ENCODE measurements at regions not wholly inside any gene's neighbourhood (a gene's known extent, or its start where the extent isn't known, plus 50 kb on each side); places are given as distances from the start of the nearest gene placed in this dataset.

- Histone ChIP-seq H3K36me3 (replicated peaks in 1 of 2; ENCODE audit: insufficient read depth in 1 of 2, low read depth in 2 of 2) (no peaks in the 10 kb centered on the region), H3K27ac (no peak overlapping the region), H3K27me3 (no peaks in the 10 kb centered on the region), H3K4me3 (no peak overlapping the region), H3K9me3 (no peaks in the 10 kb centered on the region), H3K4me1 (no peaks in the 10 kb centered on the region)
- WGBS, 2 donors: 83 to 89% methylated on average over 5 of the region's 5 CpGs
- DNase-seq (no peak), ATAC-seq (no peak)
- intact Hi-C loops (cut with DNase I): no loop called here
- TF ChIP-seq CTCF (IDR thresholded peaks at IDR 0.05): no peak
- TF ChIP-seq POLR2A (IDR thresholded peaks at IDR 0.05): no peak
Measured at GRCh38 chr11:122311216-122311755, 195.3 kb upstream of the BLID start.

- WGBS, 2 donors: 70 to 71% methylated on average over 5 of the region's 5 CpGs
Measured at GRCh38 chr11:122310766-122311165, 194.8 kb upstream of the BLID start.

GRCh38 chr11:122309262-122309925 is 193.4 kb upstream of the BLID start:
- no peak overlapping the region for H3K27ac ChIP-seq
- intact Hi-C loops (cut with DNase I): no loop called here
- WGBS, 2 donors: 64 to 65% methylated on average over 17 of the region's 17 CpGs
- ATAC-seq (no peak), DNase-seq (no peak)
- no peaks in the 10 kb centered on the region for H3K27me3 ChIP-seq
- no peak overlapping the region for H3K4me3 ChIP-seq
- no peaks in the 10 kb centered on the region for H3K9me3 ChIP-seq
- H3K36me3 ChIP-seq (replicated peaks in 1 of 2; ENCODE audit: insufficient read depth in 1 of 2, low read depth in 2 of 2): no peaks in the 10 kb centered on the region
- H3K4me1 ChIP-seq: no peaks in the 10 kb centered on the region
- TF ChIP-seq POLR2A (IDR thresholded peaks at IDR 0.05) (no peak), CTCF (IDR thresholded peaks at IDR 0.05) (no peak)

More at GRCh38 chr11:122310766-122311165, 194.8 kb upstream of the BLID start:
- H3K4me1 ChIP-seq: no peaks in the 10 kb centered on the region
- no peaks in the 10 kb centered on the region for H3K9me3 ChIP-seq
- no peaks in the 10 kb centered on the region for H3K27me3 ChIP-seq
- no peak overlapping the region for H3K4me3 ChIP-seq
- ATAC-seq (no peak), DNase-seq (no peak)
- H3K27ac ChIP-seq: no peak overlapping the region
- intact Hi-C loops (cut with DNase I): no loop called here
- no peaks in the 10 kb centered on the region for H3K36me3 ChIP-seq (replicated peaks in 1 of 2; ENCODE audit: insufficient read depth in 1 of 2, low read depth in 2 of 2)
- no peak for TF ChIP-seq POLR2A (IDR thresholded peaks at IDR 0.05)
- TF ChIP-seq CTCF (IDR thresholded peaks at IDR 0.05): no peak

- no peak overlapping the region for H3K4me3 ChIP-seq
- H3K27me3 ChIP-seq: no peaks in the 10 kb centered on the region
- ATAC-seq: no peak
- no peaks in the 10 kb centered on the region for H3K4me1 ChIP-seq
- H3K9me3 ChIP-seq: no peaks in the 10 kb centered on the region
- H3K27ac ChIP-seq: no peak overlapping the region
- no peak for DNase-seq
- H3K36me3 ChIP-seq (replicated peaks in 1 of 2; ENCODE audit: insufficient read depth in 1 of 2, low read depth in 2 of 2): no peaks in the 10 kb centered on the region
- TF ChIP-seq CTCF (IDR thresholded peaks at IDR 0.05): no peak
- no peak for TF ChIP-seq POLR2A (IDR thresholded peaks at IDR 0.05)
- intact Hi-C loops (cut with DNase I): no loop called here
- WGBS, 2 donors: 76 to 79% methylated on average over 4 of the region's 4 CpGs
Measured at GRCh38 chr11:122308226-122308625, 192.2 kb upstream of the BLID start.

GRCh38 chr11:122307476-122308035 is 191.5 kb upstream of the BLID start:
- TF ChIP-seq POLR2A (IDR thresholded peaks at IDR 0.05) (no peak), CTCF (IDR thresholded peaks at IDR 0.05) (no peak)
- Histone ChIP-seq H3K9me3 (no peaks in the 10 kb centered on the region), H3K4me3 (no peak overlapping the region), H3K27ac (no peak overlapping the region), H3K4me1 (no peaks in the 10 kb centered on the region), H3K36me3 (replicated peaks in 1 of 2; ENCODE audit: insufficient read depth in 1 of 2, low read depth in 2 of 2) (no peaks in the 10 kb centered on the region), H3K27me3 (no peaks in the 10 kb centered on the region)
- intact Hi-C loops (cut with DNase I): no loop called here
- 59 to 62% methylated on average over 4 of the region's 4 CpGs for WGBS, 2 donors
- DNase-seq (no peak), ATAC-seq (no peak)

Measured in body of pancreas (tissue), 4 donors.